ENCODE measurements at regions not wholly inside any gene's neighbourhood (a gene's known extent, or its start where the extent isn't known, plus 50 kb on each side); places are given as distances from the start of the nearest gene placed in this dataset.

- no peak for ATAC-seq
- Histone ChIP-seq H3K4me1 (ENCODE audit: control insufficient read depth, insufficient read depth, low read length) (no peaks in the 10 kb centered on the region), H3K9me3 (ENCODE audit: control insufficient read depth, low read length) (no peaks in the 10 kb centered on the region), H3K4me3 (ENCODE audit: low read length) (no peak overlapping the region), H3K27ac (ENCODE audit: low read length) (no peak overlapping the region), H3K27me3 (ENCODE audit: control insufficient read depth, insufficient read depth) (no peaks in the 10 kb centered on the region)
- intact Hi-C loops (cut with DNase I): no loop called here
- no peak for DNase-seq
- WGBS: 69% methylated on average over 8 of the region's 8 CpGs
These were observed 297.5 kb downstream of the ADGB start for GRCh38 chr6:146896062-146896813.

DNA sequence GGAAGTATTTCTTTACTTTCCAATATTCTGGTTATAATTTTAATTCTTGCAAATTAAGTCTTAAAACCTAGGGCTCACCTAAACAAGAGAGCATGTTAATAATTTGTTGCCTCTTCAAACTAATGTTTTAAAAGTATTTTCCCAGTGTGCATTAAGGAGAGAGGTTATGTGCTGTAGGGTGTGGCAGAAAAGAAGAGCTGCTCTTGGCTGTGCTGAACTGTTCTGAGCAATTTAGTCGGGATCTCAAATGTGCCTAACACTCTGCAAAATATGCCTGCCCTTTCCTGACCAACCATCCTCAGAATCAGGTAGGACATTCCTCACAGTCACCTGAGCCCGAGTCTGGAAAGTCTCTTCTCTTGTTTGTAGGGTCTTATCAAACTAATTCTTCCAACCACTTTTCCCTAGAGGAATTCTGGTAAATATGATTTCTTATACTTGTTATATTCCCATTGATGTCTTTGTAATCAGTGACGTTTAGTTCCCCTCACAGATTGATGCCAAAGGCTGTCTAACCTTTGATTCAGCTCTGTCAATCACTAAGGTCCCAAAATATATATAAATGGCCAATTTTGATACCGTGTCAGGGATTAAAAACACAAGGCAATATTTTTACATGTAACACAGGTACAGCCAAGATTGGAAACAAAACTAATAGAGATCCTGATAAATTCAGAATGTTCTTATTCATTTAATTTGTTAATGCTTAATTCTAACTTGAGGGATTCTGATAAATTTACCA lies 298.4 kb downstream of the ADGB start:
- Histone ChIP-seq H3K4me3 (ENCODE audit: low read length) (no peak overlapping the region), H3K4me1 (ENCODE audit: control insufficient read depth, insufficient read depth, low read length) (no peaks in the 10 kb centered on the region), H3K27ac (ENCODE audit: low read length) (no peak overlapping the region), H3K9me3 (ENCODE audit: control insufficient read depth, low read length) (no peaks in the 10 kb centered on the region), H3K27me3 (ENCODE audit: control insufficient read depth, insufficient read depth) (no peaks in the 10 kb centered on the region)
- WGBS: 74% methylated on average over 4 of the region's 4 CpGs
- DNase-seq: no peak
- intact Hi-C loops (cut with DNase I): no loop called here
- no peak for ATAC-seq

DNA sequence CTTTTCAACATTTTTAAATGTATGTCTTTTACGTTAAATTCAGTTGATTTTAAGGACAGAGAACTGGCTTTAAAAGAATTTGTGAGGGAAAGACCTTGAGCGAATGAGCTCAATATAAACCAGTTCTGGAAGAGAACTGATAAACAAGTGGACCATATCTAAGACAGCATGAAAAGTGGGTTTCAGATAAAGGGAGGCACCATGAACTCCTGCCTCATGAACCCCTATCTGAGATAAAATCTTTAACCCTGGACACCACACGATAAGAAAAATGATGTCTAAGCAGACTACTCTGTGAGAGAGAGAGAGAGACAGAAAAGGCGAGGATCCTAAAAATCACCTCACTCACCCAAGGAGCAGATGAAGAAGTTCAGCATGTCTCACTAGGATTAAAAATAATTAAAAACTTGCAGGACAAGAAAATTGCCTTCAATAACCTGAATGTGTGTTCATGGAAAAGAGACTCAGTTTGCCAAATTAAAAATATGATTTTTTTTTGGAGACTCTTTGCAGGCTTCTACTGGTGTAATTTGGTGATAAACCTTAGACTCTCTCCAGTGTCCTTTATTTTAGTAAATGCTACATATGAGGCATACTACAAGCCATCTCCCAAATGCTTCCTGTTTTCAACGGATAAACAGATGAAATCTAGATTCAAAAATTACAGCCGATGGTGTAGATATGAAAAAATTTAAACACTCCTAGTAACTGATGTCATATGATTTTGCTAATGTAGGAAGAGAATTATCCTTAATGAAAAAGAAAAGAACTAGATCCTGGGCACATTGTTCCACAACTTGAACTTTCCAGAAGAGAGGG lies 299.5 kb downstream of the ADGB start:
- H3K4me3 ChIP-seq (ENCODE audit: low read length): no peak overlapping the region
- no peak overlapping the region for H3K27ac ChIP-seq (ENCODE audit: low read length)
- H3K27me3 ChIP-seq (ENCODE audit: control insufficient read depth, insufficient read depth): no peaks in the 10 kb centered on the region
- DNase-seq (no peak), ATAC-seq (no peak)
- WGBS: 77% methylated on average over 6 of the region's 6 CpGs
- no peaks in the 10 kb centered on the region for H3K9me3 ChIP-seq (ENCODE audit: control insufficient read depth, low read length)
- intact Hi-C loops (cut with DNase I): no loop called here
- H3K4me1 ChIP-seq (ENCODE audit: control insufficient read depth, insufficient read depth, low read length): no peaks in the 10 kb centered on the region

- Histone ChIP-seq H3K4me3 (ENCODE audit: low read length) (no peak overlapping the region), H3K27ac (ENCODE audit: low read length) (no peak overlapping the region), H3K27me3 (ENCODE audit: control insufficient read depth, insufficient read depth) (no peaks in the 10 kb centered on the region), H3K4me1 (ENCODE audit: control insufficient read depth, insufficient read depth, low read length) (no peaks in the 10 kb centered on the region), H3K9me3 (ENCODE audit: control insufficient read depth, low read length) (no peaks in the 10 kb centered on the region)
- intact Hi-C loops (cut with DNase I): no loop called here
- 92% methylated on average over 3 of the region's 3 CpGs for WGBS
- DNase-seq (no peak), ATAC-seq (no peak)
These were observed 300.1 kb downstream of the ADGB start for GRCh38 chr6:146898888-146899227.

- no peaks in the 10 kb centered on the region for H3K9me3 ChIP-seq (ENCODE audit: control insufficient read depth, low read length)
- DNase-seq (no peak), ATAC-seq (no peak)
- intact Hi-C loops (cut with DNase I): no loop called here
- H3K4me1 ChIP-seq (ENCODE audit: control insufficient read depth, insufficient read depth, low read length): peaks cover 4% of the 10 kb centered on the region
- no peaks in the 10 kb centered on the region for H3K27me3 ChIP-seq (ENCODE audit: control insufficient read depth, insufficient read depth)
- no peak overlapping the region for H3K27ac ChIP-seq (ENCODE audit: low read length)
- WGBS: 87% methylated on average over 6 of the region's 6 CpGs
- no peak overlapping the region for H3K4me3 ChIP-seq (ENCODE audit: low read length)
These were observed 302.0 kb upstream of the STXBP5 start for GRCh38 chr6:146901940-146902816.

DNA sequence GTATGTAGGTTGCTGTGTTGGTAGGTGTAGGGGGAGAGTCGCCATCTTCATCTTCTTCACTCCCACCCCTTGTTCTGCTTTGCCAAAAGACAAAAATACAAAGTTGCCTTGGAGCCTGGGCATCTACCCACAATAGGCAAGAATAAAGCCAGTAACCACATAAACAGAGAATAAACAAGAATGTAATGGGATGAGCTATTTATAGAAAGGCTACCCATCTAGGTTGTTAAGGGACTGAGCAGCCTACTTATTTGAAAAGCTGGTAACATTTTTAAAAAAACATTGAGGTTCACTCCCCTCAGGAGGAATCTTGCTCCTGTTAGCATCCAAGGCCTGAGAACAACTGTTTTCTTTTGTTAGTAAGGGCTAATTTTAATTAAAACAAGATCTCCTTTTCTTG lies 301.4 kb upstream of the STXBP5 start:
- WGBS: 86% methylated on average over 1 of the region's 1 CpG
- no peak overlapping the region for H3K4me3 ChIP-seq (ENCODE audit: low read length)
- DNase-seq (no peak), ATAC-seq (no peak)
- peaks cover 4% of the 10 kb centered on the region for H3K4me1 ChIP-seq (ENCODE audit: control insufficient read depth, insufficient read depth, low read length)
- intact Hi-C loops (cut with DNase I): no loop called here
- H3K27me3 ChIP-seq (ENCODE audit: control insufficient read depth, insufficient read depth): no peaks in the 10 kb centered on the region
- no peak overlapping the region for H3K27ac ChIP-seq (ENCODE audit: low read length)
- H3K9me3 ChIP-seq (ENCODE audit: control insufficient read depth, low read length): no peaks in the 10 kb centered on the region

DNA sequence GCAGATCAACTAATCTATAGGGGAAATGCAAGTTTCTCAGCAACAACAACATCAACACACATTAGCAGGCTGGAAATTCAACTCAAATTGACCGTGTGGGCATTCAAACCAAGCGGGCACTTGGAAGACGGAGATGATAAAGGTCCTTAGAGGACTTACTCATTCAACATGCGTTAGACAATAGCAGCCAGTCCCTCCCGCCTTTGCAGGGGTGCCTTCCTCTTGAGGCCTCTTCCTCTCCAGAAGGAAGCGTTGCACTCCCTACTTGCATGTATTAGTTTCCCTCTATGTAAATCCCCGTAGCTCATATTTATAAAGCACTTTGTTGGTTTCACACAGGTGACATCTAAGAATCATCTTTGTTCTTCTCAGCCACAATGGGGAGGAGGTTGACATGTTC lies 300.8 kb upstream of the STXBP5 start:
- Histone ChIP-seq H3K9me3 (ENCODE audit: control insufficient read depth, low read length) (no peaks in the 10 kb centered on the region), H3K4me3 (ENCODE audit: low read length) (no peak overlapping the region), H3K27me3 (ENCODE audit: control insufficient read depth, insufficient read depth) (no peaks in the 10 kb centered on the region), H3K27ac (ENCODE audit: low read length) (no peak overlapping the region), H3K4me1 (ENCODE audit: control insufficient read depth, insufficient read depth, low read length) (peaks cover 4% of the 10 kb centered on the region)
- ATAC-seq (no peak), DNase-seq (no peak)
- intact Hi-C loops (cut with DNase I): no loop called here
- 86% methylated on average over 7 of the region's 7 CpGs for WGBS

GRCh38 chr6:146904596-146904995 lies 299.6 kb upstream of the STXBP5 start:
- WGBS: 86% methylated on average over 6 of the region's 6 CpGs
- intact Hi-C loops (cut with DNase I): no loop called here
- no peak overlapping the region for H3K27ac ChIP-seq (ENCODE audit: low read length)
- H3K4me1 ChIP-seq (ENCODE audit: control insufficient read depth, insufficient read depth, low read length): peaks cover 4% of the 10 kb centered on the region
- DNase-seq: no peak
- no peaks in the 10 kb centered on the region for H3K27me3 ChIP-seq (ENCODE audit: control insufficient read depth, insufficient read depth)
- ATAC-seq: no peak
- no peak overlapping the region for H3K4me3 ChIP-seq (ENCODE audit: low read length)
- no peaks in the 10 kb centered on the region for H3K9me3 ChIP-seq (ENCODE audit: control insufficient read depth, low read length)

DNA sequence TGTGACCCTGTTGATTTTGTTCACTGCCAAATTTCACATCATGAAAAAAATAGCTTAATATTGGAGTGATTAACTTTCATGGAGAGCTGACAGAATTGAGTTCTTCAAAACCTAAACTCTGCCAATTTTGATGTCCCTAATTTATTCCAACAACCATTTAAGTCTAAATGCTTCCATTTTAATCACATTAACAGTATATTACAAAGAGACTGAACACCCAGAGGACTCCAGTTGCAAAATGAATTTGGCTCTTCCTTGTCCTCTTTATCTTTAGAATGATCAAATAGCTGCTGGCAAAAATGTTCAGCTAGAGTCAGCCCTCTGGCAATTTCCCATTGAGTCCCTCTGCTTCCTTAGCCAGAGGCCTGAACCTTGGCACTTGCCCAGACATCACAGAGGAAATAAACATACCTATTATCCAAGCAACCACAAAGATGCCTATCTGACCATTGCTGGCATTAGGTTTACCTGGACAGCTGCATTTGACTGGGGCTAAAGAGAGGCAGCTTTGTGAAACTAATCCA lies 299.0 kb upstream of the STXBP5 start:
- H3K9me3 ChIP-seq (ENCODE audit: control insufficient read depth, low read length): no peaks in the 10 kb centered on the region
- H3K27ac ChIP-seq (ENCODE audit: low read length): no peak overlapping the region
- peaks cover 4% of the 10 kb centered on the region for H3K4me1 ChIP-seq (ENCODE audit: control insufficient read depth, insufficient read depth, low read length)
- no peaks in the 10 kb centered on the region for H3K27me3 ChIP-seq (ENCODE audit: control insufficient read depth, insufficient read depth)
- intact Hi-C loops (cut with DNase I): no loop called here
- no peak overlapping the region for H3K4me3 ChIP-seq (ENCODE audit: low read length)
- ATAC-seq: peak in 1 of 2 donors; percentile 19
- DNase-seq: peak in 1 of 3 donors; percentile 27

- Histone ChIP-seq H3K9me3 (ENCODE audit: control insufficient read depth, low read length) (no peaks in the 10 kb centered on the region), H3K4me3 (ENCODE audit: low read length) (no peak overlapping the region), H3K27ac (ENCODE audit: low read length) (no peak overlapping the region), H3K27me3 (ENCODE audit: control insufficient read depth, insufficient read depth) (no peaks in the 10 kb centered on the region), H3K4me1 (ENCODE audit: control insufficient read depth, insufficient read depth, low read length) (peaks cover 4% of the 10 kb centered on the region)
- DNase-seq: no peak
- 81% methylated on average over 4 of the region's 4 CpGs for WGBS
- intact Hi-C loops (cut with DNase I): no loop called here
- no peak for ATAC-seq
These were observed 295.4 kb upstream of the STXBP5 start for GRCh38 chr6:146908786-146909185.

Measured in right cardiac atrium (tissue), 5 donors.